ENCODE measurements at regions not wholly inside any gene's neighbourhood (a gene's known extent, or its start where the extent isn't known, plus 50 kb on each side); places are given as distances from the start of the nearest gene placed in this dataset.

DNA sequence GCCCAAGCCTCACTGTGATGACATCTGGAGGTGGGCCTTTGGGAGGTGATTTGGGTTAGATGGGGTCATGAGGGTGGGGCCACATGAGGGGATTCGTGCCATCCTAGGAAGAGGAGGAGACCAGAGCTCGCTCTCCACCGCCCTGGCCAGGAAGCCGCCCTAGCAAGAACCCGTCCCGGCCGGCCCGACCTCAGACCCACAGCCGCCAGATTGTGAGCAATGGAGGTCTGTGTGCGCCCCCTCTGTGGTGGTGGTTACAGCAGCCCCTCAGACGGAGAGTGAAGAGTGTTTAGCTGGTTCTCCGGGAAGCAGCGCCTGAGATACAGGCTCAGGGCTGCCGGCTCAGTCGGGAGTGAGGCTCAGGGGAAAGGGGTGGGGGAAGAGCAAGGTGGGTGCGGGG is 83.3 kb downstream of the RTP5 start:
- H3K27ac Mint-ChIP-seq (ENCODE audit: unreplicated experiment), result no peak overlapping the region
- no peak for DNase-seq
- no peak overlapping the region for H3K4me3 Mint-ChIP-seq (ENCODE audit: unreplicated experiment)
- peaks cover 6% of the 10 kb centered on the region for H3K27me3 Mint-ChIP-seq (ENCODE audit: insufficient read depth, unreplicated experiment)
- Histone ChIP-seq H3K27me3 (replicated peaks; ENCODE audit: control insufficient read depth, insufficient read depth, low read length) (no peaks in the 10 kb centered on the region), H3K4me3 (ENCODE audit: low read depth, low read length) (no peak overlapping the region), H3K9me3 (no peaks in the 10 kb centered on the region), H3K36me3 (ENCODE audit: control insufficient read depth, insufficient read depth, low read length) (no peaks in the 10 kb centered on the region), H3K4me1 (peaks cover 8% of the 10 kb centered on the region; the same call in 1 of the 2 replicates)
- POLR2A ChIA-PET, result no interaction called here
- no peaks in the 10 kb centered on the region for H3K4me1 Mint-ChIP-seq (ENCODE audit: low read depth, unreplicated experiment)
- no TSS peak for BruUV-seq (replicated peaks)
- TF ChIP-seq, protein P1, sequence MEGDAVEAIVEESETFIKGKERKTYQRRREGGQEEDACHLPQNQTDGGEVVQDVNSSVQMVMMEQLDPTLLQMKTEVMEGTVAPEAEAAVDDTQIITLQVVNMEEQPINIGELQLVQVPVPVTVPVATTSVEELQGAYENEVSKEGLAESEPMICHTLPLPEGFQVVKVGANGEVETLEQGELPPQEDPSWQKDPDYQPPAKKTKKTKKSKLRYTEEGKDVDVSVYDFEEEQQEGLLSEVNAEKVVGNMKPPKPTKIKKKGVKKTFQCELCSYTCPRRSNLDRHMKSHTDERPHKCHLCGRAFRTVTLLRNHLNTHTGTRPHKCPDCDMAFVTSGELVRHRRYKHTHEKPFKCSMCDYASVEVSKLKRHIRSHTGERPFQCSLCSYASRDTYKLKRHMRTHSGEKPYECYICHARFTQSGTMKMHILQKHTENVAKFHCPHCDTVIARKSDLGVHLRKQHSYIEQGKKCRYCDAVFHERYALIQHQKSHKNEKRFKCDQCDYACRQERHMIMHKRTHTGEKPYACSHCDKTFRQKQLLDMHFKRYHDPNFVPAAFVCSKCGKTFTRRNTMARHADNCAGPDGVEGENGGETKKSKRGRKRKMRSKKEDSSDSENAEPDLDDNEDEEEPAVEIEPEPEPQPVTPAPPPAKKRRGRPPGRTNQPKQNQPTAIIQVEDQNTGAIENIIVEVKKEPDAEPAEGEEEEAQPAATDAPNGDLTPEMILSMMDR (IDR thresholded peaks at IDR 0.05; ENCODE audit: insufficient read depth in 1 of 2, low read depth in 1 of 2, low read length in 1 of 2, severe bottlenecking in 1 of 2, unreplicated experiment in 1 of 2), result no peak
- intact Hi-C loops (cut with micrococcal nuclease; ENCODE audit: unreplicated experiment), result no loop called here
- H3K9me3 Mint-ChIP-seq (ENCODE audit: unreplicated experiment), result no peaks in the 10 kb centered on the region
- H3K36me3 Mint-ChIP-seq (ENCODE audit: insufficient read depth, unreplicated experiment), result no peaks in the 10 kb centered on the region
- CTCF ChIA-PET, result no interaction called here

DNA sequence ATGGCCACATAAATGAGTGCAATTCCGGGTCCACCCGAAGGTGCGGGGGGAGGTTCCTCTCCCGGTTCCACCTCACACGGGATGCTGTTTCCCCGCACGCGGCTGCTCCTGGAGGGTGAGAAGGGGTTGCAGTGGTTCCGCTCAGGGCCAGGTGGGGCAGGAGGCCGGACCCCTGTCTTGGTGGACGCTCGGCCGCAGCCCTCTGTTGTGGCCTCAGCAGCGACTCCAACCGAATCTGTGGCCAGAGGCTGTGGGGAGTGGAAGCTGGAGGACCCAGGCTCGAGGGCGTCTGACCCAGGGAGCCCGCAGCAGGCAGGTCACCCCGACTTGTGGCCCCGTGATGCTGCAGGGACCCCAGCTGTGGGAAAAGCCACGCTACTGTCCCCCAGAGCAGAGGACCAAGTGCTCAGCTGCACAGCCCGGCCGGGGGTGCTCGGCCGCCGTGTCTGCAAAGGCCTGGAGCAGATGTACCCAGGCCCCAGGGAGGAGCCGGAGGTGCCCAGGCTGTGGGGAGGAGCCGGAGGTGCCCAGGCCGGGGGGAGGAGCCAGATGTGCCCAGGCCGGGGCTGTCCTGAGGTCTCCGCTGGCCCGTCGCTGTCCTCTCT is 83.9 kb downstream of the RTP5 start:
- H3K36me3 ChIP-seq (ENCODE audit: control insufficient read depth, insufficient read depth, low read length), result no peaks in the 10 kb centered on the region
- H3K9me3 Mint-ChIP-seq (ENCODE audit: unreplicated experiment), result no peaks in the 10 kb centered on the region
- no TSS peak for BruUV-seq (replicated peaks)
- intact Hi-C loops (cut with micrococcal nuclease; ENCODE audit: unreplicated experiment), result no loop called here
- no peaks in the 10 kb centered on the region for H3K9me3 ChIP-seq
- CTCF ChIA-PET, result no interaction called here
- no peak overlapping the region for H3K4me3 Mint-ChIP-seq (ENCODE audit: unreplicated experiment)
- H3K27me3 ChIP-seq (replicated peaks; ENCODE audit: control insufficient read depth, insufficient read depth, low read length), result no peaks in the 10 kb centered on the region
- peaks cover 8% of the 10 kb centered on the region; the same call in 1 of the 2 replicates for H3K4me1 ChIP-seq
- TF ChIP-seq, protein P1 (IDR thresholded peaks at IDR 0.05; ENCODE audit: insufficient read depth in 1 of 2, low read depth in 1 of 2, low read length in 1 of 2, severe bottlenecking in 1 of 2, unreplicated experiment in 1 of 2), result no peak
- no peak overlapping the region for H3K4me3 ChIP-seq (ENCODE audit: low read depth, low read length)
- no peaks in the 10 kb centered on the region for H3K36me3 Mint-ChIP-seq (ENCODE audit: insufficient read depth, unreplicated experiment)
- DNase-seq, result no peak
- peaks cover 3% of the 10 kb centered on the region for H3K27me3 Mint-ChIP-seq (ENCODE audit: insufficient read depth, unreplicated experiment)
- no peak overlapping the region for H3K27ac Mint-ChIP-seq (ENCODE audit: unreplicated experiment)
- no peaks in the 10 kb centered on the region for H3K4me1 Mint-ChIP-seq (ENCODE audit: low read depth, unreplicated experiment)
- POLR2A ChIA-PET, result no interaction called here

DNA sequence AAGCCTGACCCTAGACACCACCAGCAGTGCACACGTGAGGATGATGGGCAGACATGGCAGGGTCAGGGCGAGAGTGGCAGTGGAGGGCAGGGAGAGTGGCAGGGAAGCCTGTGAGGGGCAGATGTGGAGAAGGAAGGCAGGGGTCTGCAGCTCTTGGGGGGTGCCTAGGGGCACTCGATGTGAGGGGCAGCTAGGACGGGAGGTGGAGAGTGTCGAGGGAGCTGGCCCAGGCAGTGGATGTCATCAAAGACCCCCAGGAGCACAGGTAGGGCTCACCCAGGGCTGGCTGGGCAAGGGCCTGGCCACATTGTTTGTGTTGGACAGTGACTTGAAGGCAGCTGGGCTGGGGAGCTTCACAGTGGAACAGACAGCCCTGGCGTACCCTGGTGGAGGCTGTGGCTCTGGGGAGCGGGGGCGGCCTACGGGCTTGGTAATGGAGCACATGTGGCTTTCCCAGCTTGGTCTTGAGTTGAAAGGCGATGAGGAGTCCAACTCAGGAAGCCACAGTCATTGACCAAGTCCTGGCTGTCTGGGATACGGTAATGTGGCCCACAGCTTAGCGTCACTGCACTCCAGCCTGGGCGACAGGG is 87.1 kb downstream of the RTP5 start:
- Mint-ChIP-seq H3K9me3 (ENCODE audit: unreplicated experiment) (no peaks in the 10 kb centered on the region), H3K36me3 (ENCODE audit: insufficient read depth, unreplicated experiment) (no peaks in the 10 kb centered on the region), H3K4me3 (ENCODE audit: unreplicated experiment) (no peak overlapping the region), H3K27me3 (ENCODE audit: insufficient read depth, unreplicated experiment) (peaks cover 4% of the 10 kb centered on the region), H3K4me1 (ENCODE audit: low read depth, unreplicated experiment) (no peaks in the 10 kb centered on the region), H3K27ac (ENCODE audit: unreplicated experiment) (no peak overlapping the region)
- H3K36me3 ChIP-seq (ENCODE audit: control insufficient read depth, insufficient read depth, low read length), result no peaks in the 10 kb centered on the region
- DNase-seq, result no peak
- BruUV-seq (replicated peaks), result no TSS peak
- no peaks in the 10 kb centered on the region for H3K27me3 ChIP-seq (replicated peaks; ENCODE audit: control insufficient read depth, insufficient read depth, low read length)
- ChIA-PET POLR2A (no interaction called here), CTCF (no interaction called here)
- no peaks in the 10 kb centered on the region for H3K9me3 ChIP-seq
- no peak overlapping the region for H3K4me3 ChIP-seq (ENCODE audit: low read depth, low read length)
- no peaks in the 10 kb centered on the region for H3K4me1 ChIP-seq
- intact Hi-C loops (cut with micrococcal nuclease; ENCODE audit: unreplicated experiment), result no loop called here
- TF ChIP-seq, protein P1 (IDR thresholded peaks at IDR 0.05; ENCODE audit: insufficient read depth in 1 of 2, low read depth in 1 of 2, low read length in 1 of 2, severe bottlenecking in 1 of 2, unreplicated experiment in 1 of 2), result no peak
